Trophoblast cell (in vitro differentiated cells and primary cell): ENCODE measurements at regions not wholly inside any gene's neighbourhood (a gene's known extent, or its start where the extent isn't known, plus 50 kb on each side); places are given as distances from the start of the nearest gene placed in this dataset.
"Not testable (repeated sequence)": the region's sequence is repeated elsewhere in the genome, so short reads cannot be mapped to it uniquely, and the experiment has no call there.

ENCODE experiments used
- DNase-seq, 2 donors: peaks; one replicate each; pipeline ENCODE4 v3.0.0-alpha.2; 2016
- H2AFZ ChIP-seq: 2 replicates; pipeline ENCODE4 v1.6.1; 2013; ENCODE audit warnings: low read length, moderate library complexity, mild to moderate bottlenecking; ENCODE audit not compliant: insufficient read depth, poor library complexity
- H2AK5ac ChIP-seq: 2 replicates; pipeline ENCODE4 v1.6.1; 2013; ENCODE audit warnings: mild to moderate bottlenecking, low read length
- H2BK120ac ChIP-seq: 2 replicates; pipeline ENCODE4 v1.6.1; 2013; ENCODE audit warnings: low read length, mild to moderate bottlenecking, moderate library complexity; ENCODE audit not compliant: insufficient read depth, poor library complexity
- H2BK12ac ChIP-seq: 2 replicates; pipeline ENCODE4 v1.6.1; 2013; ENCODE audit warnings: mild to moderate bottlenecking, low read length, moderate library complexity
- H2BK5ac ChIP-seq: 2 replicates; pipeline ENCODE4 v1.6.1; 2013; ENCODE audit warnings: low read length, low read depth, moderate library complexity, mild to moderate bottlenecking; ENCODE audit not compliant: poor library complexity
- H3K14ac ChIP-seq: 2 replicates; pipeline ENCODE4 v1.6.1; 2013; ENCODE audit warnings: mild to moderate bottlenecking, low read length
- H3K18ac ChIP-seq: 2 replicates; pipeline ENCODE4 v1.6.1; 2013; ENCODE audit warnings: mild to moderate bottlenecking, low read length
- H3K23ac ChIP-seq: 2 replicates; pipeline ENCODE4 v1.6.1; 2013; ENCODE audit warnings: low read length
- H3K27ac ChIP-seq: 2 replicates; pipeline ENCODE4 v1.5.1; 2013; ENCODE audit warnings: low read depth, mild to moderate bottlenecking, inconsistent platforms, low read length, moderate library complexity
- H3K27me3 ChIP-seq: 2 replicates; pipeline ENCODE4 v1.6.1; 2013; ENCODE audit warnings: inconsistent platforms, mild to moderate bottlenecking, low read length, moderate library complexity; ENCODE audit not compliant: insufficient read depth
- H3K36me3 ChIP-seq, 2 experiments: 1 replicate in 1 of 2; 2 replicates in 1 of 2; pipeline ENCODE4 v1.6.1; 2013; ENCODE audit warnings: low read length in 2 of 2, mild to moderate bottlenecking in 2 of 2, moderate library complexity in 1 of 2; ENCODE audit not compliant: insufficient read depth in 2 of 2, control insufficient read depth in 1 of 2
- H3K4ac ChIP-seq: 2 replicates; pipeline ENCODE4 v1.6.1; 2013; ENCODE audit warnings: low read depth, mild to moderate bottlenecking, low read length, moderate library complexity
- H3K4me1 ChIP-seq, 2 experiments: 1 replicate in 1 of 2; 2 replicates in 1 of 2; pipeline ENCODE4 v1.6.1; 2013; ENCODE audit warnings: low read length in 2 of 2, mild to moderate bottlenecking in 2 of 2, moderate library complexity in 1 of 2; ENCODE audit not compliant: insufficient read depth in 2 of 2, control insufficient read depth in 1 of 2
- H3K4me2 ChIP-seq: 2 replicates; pipeline ENCODE4 v1.6.1; 2013; ENCODE audit warnings: inconsistent platforms, mild to moderate bottlenecking, low read length, moderate library complexity
- H3K4me3 ChIP-seq: 2 replicates; pipeline ENCODE4 v1.5.1; 2013; ENCODE audit warnings: mild to moderate bottlenecking, low read depth, low read length, inconsistent platforms
- H3K79me1 ChIP-seq: one replicate; pipeline ENCODE4 v1.6.1; 2013; ENCODE audit warnings: low read length
- H3K79me2 ChIP-seq: 2 replicates; pipeline ENCODE4 v1.6.1; 2013; ENCODE audit warnings: low read length, mild to moderate bottlenecking; ENCODE audit not compliant: control insufficient read depth, insufficient read depth, poor library complexity
- H3K9ac ChIP-seq: 2 replicates; pipeline ENCODE4 v1.6.1; 2013; ENCODE audit warnings: mild to moderate bottlenecking, low read length
- H3K9me3 ChIP-seq: 2 replicates; pipeline ENCODE4 v1.6.1; 2013; ENCODE audit warnings: low read depth, mild to moderate bottlenecking, control low read depth, inconsistent platforms, low read length; ENCODE audit not compliant: insufficient read depth
- H4K12ac ChIP-seq: 2 replicates; pipeline ENCODE4 v1.6.1; 2013; ENCODE audit warnings: low read depth, mild to moderate bottlenecking, low read length, moderate library complexity
- H4K8ac ChIP-seq: 2 replicates; pipeline ENCODE4 v1.6.1; 2013; ENCODE audit warnings: low read depth, mild to moderate bottlenecking, low read length, moderate library complexity
- H4K91ac ChIP-seq: one replicate; pipeline ENCODE4 v1.6.1; 2013; ENCODE audit warnings: low read depth, mild to moderate bottlenecking, low read length, moderate library complexity
- WGBS: extraction: QIAGEN DNeasy Blood & Tissue Kit; methylation state at CpG from one replicate; pipeline ENCODE4 v1.1.7; 2013; ENCODE audit warnings: missing lambda C conversion rate; ENCODE audit not compliant: insufficient read length, insufficient coverage; ENCODE audit errors: extremely low coverage; 5-methylcytosine and 5-hydroxymethylcytosine counted together

DNA sequence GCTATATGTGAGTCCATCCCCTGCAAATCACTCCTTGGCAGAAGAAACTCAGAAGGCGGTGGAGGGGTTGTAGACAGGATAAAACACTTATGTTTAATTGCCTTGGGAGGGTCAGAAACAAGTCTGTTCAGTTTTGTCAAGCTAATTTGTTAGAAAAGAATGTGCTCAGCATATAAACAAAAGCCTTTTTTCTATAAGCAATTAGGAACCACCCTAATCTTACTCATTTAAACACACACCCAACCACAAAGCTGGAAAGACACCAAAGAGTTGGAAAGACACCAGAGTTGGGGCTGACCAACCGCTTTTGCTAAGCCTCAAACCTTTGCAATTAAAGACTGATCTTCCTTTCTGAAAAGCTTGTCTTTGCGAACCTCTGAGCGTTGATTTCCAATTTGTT is 439.2 kb upstream of the ERCC4 start:
- WGBS = no CpG with 5 or more reads among the region's 4 CpGs
- Histone ChIP-seq H2AFZ (no peak overlapping the region), H3K14ac (no peak overlapping the region), H3K79me2 (no peaks in the 10 kb centered on the region), H3K36me3 (no peaks in the 10 kb centered on the region), H4K12ac (no peak overlapping the region), H3K9ac (no peak overlapping the region), H4K8ac (no peak overlapping the region), H3K23ac (no peak overlapping the region), H2AK5ac (no peak overlapping the region), H3K4me2 (no peak overlapping the region), H3K18ac (no peak overlapping the region), H3K4me3 (no peak overlapping the region), H3K27ac (no peak overlapping the region), H4K91ac (no peak overlapping the region), H2BK120ac (no peak overlapping the region), H3K9me3 (no peaks in the 10 kb centered on the region), H3K4me1 (no peaks in the 10 kb centered on the region), H2BK5ac (no peak overlapping the region), H3K4ac (no peak overlapping the region), H3K27me3 (peaks cover 3% of the 10 kb centered on the region), H3K79me1 (no peaks in the 10 kb centered on the region), H2BK12ac (no peak overlapping the region)
- DNase-seq = no peak

DNA sequence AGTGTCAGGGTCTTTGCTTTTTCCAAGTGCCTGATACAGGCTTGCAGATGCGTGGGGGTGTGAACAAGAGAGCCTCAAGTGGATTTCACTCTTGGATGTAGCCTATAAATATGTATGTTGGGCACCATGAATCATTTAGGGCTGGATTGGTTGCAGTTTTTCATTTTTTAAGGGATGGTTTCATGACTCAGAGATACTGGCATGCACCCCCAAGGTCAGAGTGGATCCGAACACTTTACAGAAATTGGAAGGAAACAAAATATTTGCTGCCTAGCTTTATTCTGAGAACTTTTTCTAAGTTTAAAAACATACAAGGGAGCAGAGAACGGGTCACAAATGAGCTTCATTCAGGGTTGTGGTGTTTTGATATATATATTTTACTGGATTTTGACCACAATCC is 436.8 kb upstream of the ERCC4 start:
- Histone ChIP-seq H2BK12ac (no peak overlapping the region), H3K36me3 (no peaks in the 10 kb centered on the region), H3K27me3 (peaks cover 3% of the 10 kb centered on the region), H3K4ac (no peak overlapping the region), H3K14ac (no peak overlapping the region), H3K4me1 (no peaks in the 10 kb centered on the region), H3K4me2 (no peak overlapping the region), H2BK5ac (no peak overlapping the region), H2AFZ (no peak overlapping the region), H3K4me3 (no peak overlapping the region), H3K18ac (no peak overlapping the region), H4K12ac (no peak overlapping the region), H3K27ac (no peak overlapping the region), H2BK120ac (no peak overlapping the region), H3K9ac (no peak overlapping the region), H3K9me3 (no peaks in the 10 kb centered on the region), H3K79me1 (no peaks in the 10 kb centered on the region), H3K79me2 (no peaks in the 10 kb centered on the region), H3K23ac (no peak overlapping the region), H4K91ac (no peak overlapping the region), H4K8ac (no peak overlapping the region), H2AK5ac (no peak overlapping the region)
- no CpG with 5 or more reads among the region's 3 CpGs for WGBS
- DNase-seq = no peak

DNA sequence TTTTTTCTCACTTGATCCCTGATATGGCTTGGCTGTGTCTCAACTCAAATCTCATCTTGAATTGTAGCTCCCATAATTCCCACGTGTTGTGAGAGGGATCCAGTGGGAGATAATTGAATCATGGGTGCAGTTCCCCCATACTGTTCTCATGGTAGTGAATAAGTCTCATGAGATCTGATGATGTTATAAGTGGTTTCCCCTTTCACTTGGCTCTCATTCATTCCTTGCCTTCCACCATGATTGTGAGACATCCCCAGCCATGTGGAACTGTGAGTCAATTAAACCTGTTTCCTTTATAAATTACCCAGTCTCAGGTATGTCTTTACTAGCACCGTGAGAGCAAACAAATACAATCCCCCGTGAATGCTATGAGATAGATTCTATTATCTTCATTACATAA is 430.5 kb upstream of the ERCC4 start:
- H2BK12ac ChIP-seq, H4K91ac ChIP-seq, H2BK5ac ChIP-seq, DNase-seq, H2AFZ ChIP-seq, H3K4me1 ChIP-seq, H3K79me1 ChIP-seq, H3K18ac ChIP-seq, H3K27me3 ChIP-seq, H2AK5ac ChIP-seq, H3K9me3 ChIP-seq, H3K4me2 ChIP-seq, H3K23ac ChIP-seq, H4K8ac ChIP-seq, H3K27ac ChIP-seq, H3K79me2 ChIP-seq, H2BK120ac ChIP-seq, H3K14ac ChIP-seq, H3K4me3 ChIP-seq, H3K36me3 ChIP-seq, H4K12ac ChIP-seq, H3K4ac ChIP-seq, H3K9ac ChIP-seq: not testable (repeated sequence)
- no CpG with 5 or more reads among the region's 3 CpGs for WGBS

GRCh38 chr16:13492046-13492445 is 427.9 kb upstream of the ERCC4 start:
- Histone ChIP-seq H3K27me3 (no peaks in the 10 kb centered on the region), H3K23ac (no peak overlapping the region), H2BK120ac (no peak overlapping the region), H3K18ac (no peak overlapping the region), H3K27ac (no peak overlapping the region), H3K14ac (no peak overlapping the region), H3K4me3 (no peak overlapping the region), H3K79me2 (no peaks in the 10 kb centered on the region), H4K91ac (no peak overlapping the region), H4K8ac (no peak overlapping the region), H3K4me1 (no peaks in the 10 kb centered on the region), H2AFZ (no peak overlapping the region), H3K9me3 (no peaks in the 10 kb centered on the region), H3K79me1 (no peaks in the 10 kb centered on the region), H3K9ac (no peak overlapping the region), H3K36me3 (no peaks in the 10 kb centered on the region), H3K4me2 (no peak overlapping the region), H3K4ac (no peak overlapping the region), H2BK5ac (no peak overlapping the region), H2BK12ac (no peak overlapping the region), H4K12ac (no peak overlapping the region), H2AK5ac (no peak overlapping the region)
- WGBS = no CpG with 5 or more reads among the region's 4 CpGs
- no peak for DNase-seq
